Neural progenitor cell (in vitro differentiated cells): ENCODE measurements at regions not wholly inside any gene's neighbourhood (a gene's known extent, or its start where the extent isn't known, plus 50 kb on each side); places are given as distances from the start of the nearest gene placed in this dataset.

Experiments
- DNase-seq: peaks from one replicate; pipeline ENCODE4 v3.0.0-alpha.2; 2016; ENCODE audit warnings: low spot score
- H2AFZ ChIP-seq: fragments of 200-600 bp; sonication (generic); replicated peaks from 2 replicates; pipeline ENCODE4 v1.6.1; 2016; ENCODE audit warnings: antibody characterized with exemption
- H3F3A ChIP-seq: fragments of 200-600 bp; sonication (generic); 2 replicates; pipeline ENCODE4 v1.6.1; 2016; ENCODE audit warnings: antibody characterized with exemption, low read depth
- H3K27ac ChIP-seq: fragments of 200-600 bp; sonication (generic); 2 replicates; pipeline ENCODE4 v1.5.1; 2016; ENCODE audit warnings: mild to moderate bottlenecking
- H3K27me3 ChIP-seq: fragments of 200-600 bp; sonication (generic); 2 replicates; pipeline ENCODE4 v1.6.1; 2016; ENCODE audit warnings: mild to moderate bottlenecking, moderate library complexity
- H3K36me3 ChIP-seq: fragments of 200-600 bp; sonication (generic); 2 replicates; pipeline ENCODE4 v1.5.1; 2016
- H3K4me1 ChIP-seq: fragments of 200-600 bp; sonication (generic); 2 replicates; pipeline ENCODE4 v1.6.1; 2016; ENCODE audit warnings: mixed run types
- H3K4me2 ChIP-seq: fragments of 200-600 bp; sonication (generic); 2 replicates; pipeline ENCODE4 v1.6.1; 2016
- H3K4me3 ChIP-seq: fragments of 200-600 bp; sonication (generic); 2 replicates; pipeline ENCODE4 v1.5.1; 2016
- H3K79me2 ChIP-seq: fragments of 200-600 bp; sonication (generic); 2 replicates; pipeline ENCODE4 v1.6.1; 2016; ENCODE audit warnings: low read depth
- H3K9ac ChIP-seq: fragments of 200-600 bp; sonication (generic); 2 replicates; pipeline ENCODE4 v1.6.1; 2016
- H3K9me3 ChIP-seq: fragments of 200-600 bp; sonication (generic); 2 replicates; pipeline ENCODE4 v1.5.1; 2016; ENCODE audit warnings: low read depth
- H4K20me1 ChIP-seq: fragments of 200-600 bp; sonication (generic); 2 replicates; pipeline ENCODE4 v1.6.1; 2016; ENCODE audit warnings: low read depth
- H3K27ac Mint-ChIP-seq: 3 replicates; pipeline ENCODE4 v1.8.0; 2021; ENCODE audit warnings: mixed read lengths
- H3K27me3 Mint-ChIP-seq: 2 replicates; pipeline ENCODE4 v1.8.0; 2022; ENCODE audit warnings: low read depth, mild to moderate bottlenecking, inconsistent platforms, moderate library complexity, mixed read lengths; ENCODE audit not compliant: insufficient read depth
- H3K36me3 Mint-ChIP-seq: 3 replicates; pipeline ENCODE4 v1.8.0; 2021; ENCODE audit warnings: mixed read lengths
- H3K4me1 Mint-ChIP-seq: 3 replicates; pipeline ENCODE4 v1.8.0; 2021; ENCODE audit warnings: mixed read lengths
- H3K4me3 Mint-ChIP-seq: 3 replicates; pipeline ENCODE4 v1.8.0; 2021; ENCODE audit warnings: mild to moderate bottlenecking, moderate library complexity, mixed read lengths
- H3K9me3 Mint-ChIP-seq: 3 replicates; pipeline ENCODE4 v1.8.0; 2020; ENCODE audit warnings: mixed read lengths
- CTCF ChIP-seq: fragments of 200-600 bp; sonication (generic); IDR thresholded peaks from 2 replicates; pipeline ENCODE4 v1.5.1; 2017; ENCODE audit warnings: antibody characterized with exemption, mild to moderate bottlenecking
- EZH2 ChIP-seq: fragments of 200-600 bp; sonication (generic); IDR thresholded peaks from 2 replicates; pipeline ENCODE4 v1.6.1; 2017; ENCODE audit warnings: antibody characterized with exemption, mild to moderate bottlenecking, moderate library complexity
- EZH2phosphoT487 ChIP-seq: fragments of 200-600 bp; sonication (generic); IDR thresholded peaks from 2 replicates; pipeline ENCODE4 v1.6.1; 2017; ENCODE audit warnings: antibody characterized with exemption

GRCh38 chr13:50192272-50192813 is 177.1 kb downstream of the KCNRG start:
- no peak overlapping the region for H3K4me3 Mint-ChIP-seq
- H3K9ac ChIP-seq, result no peak overlapping the region
- H4K20me1 ChIP-seq, result no peaks in the 10 kb centered on the region
- H3K27ac ChIP-seq, result no peak overlapping the region
- peaks cover 9% of the 10 kb centered on the region for H3K4me1 Mint-ChIP-seq
- no peaks in the 10 kb centered on the region for H3K36me3 ChIP-seq
- H3K9me3 Mint-ChIP-seq, result no peaks in the 10 kb centered on the region
- no peak overlapping the region for H3K4me2 ChIP-seq
- no peaks in the 10 kb centered on the region for H3K27me3 ChIP-seq
- no peak for DNase-seq
- H2AFZ ChIP-seq, result no peak overlapping the region
- peaks cover 26% of the 10 kb centered on the region for H3K4me1 ChIP-seq
- H3K4me3 ChIP-seq, result no peak overlapping the region
- H3K27ac Mint-ChIP-seq, result no peak overlapping the region
- TF ChIP-seq EZH2 (no peak), EZH2phosphoT487 (no peak), CTCF (no peak)
- H3K27me3 Mint-ChIP-seq, result peaks cover 3% of the 10 kb centered on the region
- no peaks in the 10 kb centered on the region for H3F3A ChIP-seq
- no peaks in the 10 kb centered on the region for H3K9me3 ChIP-seq
- no peaks in the 10 kb centered on the region for H3K36me3 Mint-ChIP-seq
- peaks cover 9% of the 10 kb centered on the region for H3K79me2 ChIP-seq

DNA sequence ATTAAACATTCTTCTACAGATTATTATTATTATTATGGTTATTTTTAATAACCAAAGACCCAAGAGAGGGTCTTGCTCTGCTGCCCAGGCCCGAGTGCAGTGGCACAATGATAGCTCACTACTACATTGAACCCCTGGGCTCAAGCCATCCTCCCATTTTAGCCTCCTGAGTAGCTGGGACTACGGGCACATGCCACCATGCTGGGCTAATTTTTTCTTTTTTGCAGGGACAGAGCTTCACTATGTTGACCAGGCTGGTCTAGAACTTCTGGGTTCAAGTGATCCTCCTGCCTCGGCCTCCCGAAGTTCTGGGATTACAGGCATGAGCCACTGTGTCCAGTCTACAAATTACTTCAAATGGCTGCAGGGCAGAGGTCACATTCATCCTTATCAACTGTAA is 179.8 kb downstream of the KCNRG start:
- Histone ChIP-seq H3K27me3 (no peaks in the 10 kb centered on the region), H3F3A (no peaks in the 10 kb centered on the region), H3K4me2 (no peak overlapping the region), H3K27ac (no peak overlapping the region), H3K9ac (no peak overlapping the region), H4K20me1 (no peaks in the 10 kb centered on the region), H3K79me2 (no peaks in the 10 kb centered on the region), H3K9me3 (no peaks in the 10 kb centered on the region), H3K4me3 (no peak overlapping the region), H2AFZ (no peak overlapping the region), H3K36me3 (no peaks in the 10 kb centered on the region), H3K4me1 (peaks cover 14% of the 10 kb centered on the region)
- TF ChIP-seq EZH2, result no peak
- TF ChIP-seq CTCF, result no peak
- no peak for TF ChIP-seq EZH2phosphoT487
- no peak for DNase-seq
- H3K36me3 Mint-ChIP-seq, result no peaks in the 10 kb centered on the region
- H3K27ac Mint-ChIP-seq, result no peak overlapping the region
- peaks cover 3% of the 10 kb centered on the region for H3K27me3 Mint-ChIP-seq
- no peaks in the 10 kb centered on the region for H3K9me3 Mint-ChIP-seq
- peaks cover 9% of the 10 kb centered on the region for H3K4me1 Mint-ChIP-seq
- no peak overlapping the region for H3K4me3 Mint-ChIP-seq

GRCh38 chr13:50196118-50196517 is 180.9 kb downstream of the KCNRG start:
- no peaks in the 10 kb centered on the region for H3K9me3 Mint-ChIP-seq
- H3F3A ChIP-seq, result no peaks in the 10 kb centered on the region
- H2AFZ ChIP-seq, result no peak overlapping the region
- H3K4me1 ChIP-seq, result peaks cover 14% of the 10 kb centered on the region
- H3K4me3 Mint-ChIP-seq, result no peak overlapping the region
- H3K36me3 Mint-ChIP-seq, result no peaks in the 10 kb centered on the region
- H3K4me1 Mint-ChIP-seq, result peaks cover 14% of the 10 kb centered on the region
- DNase-seq, result no peak
- H3K36me3 ChIP-seq, result no peaks in the 10 kb centered on the region
- H3K4me3 ChIP-seq, result no peak overlapping the region
- no peaks in the 10 kb centered on the region for H3K9me3 ChIP-seq
- H3K27ac Mint-ChIP-seq, result no peak overlapping the region
- peaks cover 3% of the 10 kb centered on the region for H3K27me3 Mint-ChIP-seq
- TF ChIP-seq EZH2, result no peak
- no peak for TF ChIP-seq EZH2phosphoT487
- no peak for TF ChIP-seq CTCF
- H4K20me1 ChIP-seq, result no peaks in the 10 kb centered on the region
- no peak overlapping the region for H3K4me2 ChIP-seq
- no peak overlapping the region for H3K27ac ChIP-seq
- H3K79me2 ChIP-seq, result no peaks in the 10 kb centered on the region
- no peak overlapping the region for H3K9ac ChIP-seq
- H3K27me3 ChIP-seq, result no peaks in the 10 kb centered on the region
